ENCODE measurements at regions not wholly inside any gene's neighbourhood (a gene's known extent, or its start where the extent isn't known, plus 50 kb on each side); places are given as distances from the start of the nearest gene placed in this dataset.
A peak's percentile ranks its signal among the peaks of the same experiment; 100 is the strongest.
"Not testable (repeated sequence)": the region's sequence is repeated elsewhere in the genome, so short reads cannot be mapped to it uniquely, and the experiment has no call there.

- FAIRE-seq = no peak
Measured at GRCh38 chr11:103585401-103585800, 451.0 kb upstream of the DDI1 start.

GRCh38 chr11:103585911-103586310, 450.5 kb upstream of the DDI1 start:
- FAIRE-seq = no peak

- no peak for FAIRE-seq
Measured at GRCh38 chr11:103586756-103587155, 449.7 kb upstream of the DDI1 start.

- no peak for FAIRE-seq
Measured at GRCh38 chr11:103587901-103588788, 448.3 kb upstream of the DDI1 start.

GRCh38 chr11:103591554-103591953, 444.9 kb upstream of the DDI1 start:
- FAIRE-seq = no peak

GRCh38 chr11:103594283-103594682, 442.2 kb upstream of the DDI1 start:
- FAIRE-seq = no peak

GRCh38 chr11:103596315-103596714, 440.1 kb upstream of the DDI1 start:
- FAIRE-seq = no peak

- FAIRE-seq = peak; percentile 26
Measured at GRCh38 chr11:103601225-103601846, 435.1 kb upstream of the DDI1 start.

GRCh38 chr11:103602840-103603239, 433.6 kb upstream of the DDI1 start:
- no peak for FAIRE-seq

- no peak for FAIRE-seq
Measured at GRCh38 chr11:103604310-103604709, 432.1 kb upstream of the DDI1 start.

- FAIRE-seq = no peak
Measured at GRCh38 chr11:103608566-103608965, 427.9 kb upstream of the DDI1 start.

GRCh38 chr11:103609117-103610066, 427.0 kb upstream of the DDI1 start:
- FAIRE-seq = no peak

GRCh38 chr11:103610435-103610834, 426.0 kb upstream of the DDI1 start:
- FAIRE-seq = no peak

GRCh38 chr11:103611526-103612260, 424.7 kb upstream of the DDI1 start:
- FAIRE-seq = not testable (repeated sequence)

- FAIRE-seq = not testable (repeated sequence)
Measured at GRCh38 chr11:103612451-103612850, 424.0 kb upstream of the DDI1 start.

- FAIRE-seq = not testable (repeated sequence)
Measured at GRCh38 chr11:103616586-103616985, 419.9 kb upstream of the DDI1 start.

GRCh38 chr11:103618528-103618927, 417.9 kb upstream of the DDI1 start:
- no peak for FAIRE-seq

- no peak for FAIRE-seq
Measured at GRCh38 chr11:103619480-103619879, 417.0 kb upstream of the DDI1 start.

- no peak for FAIRE-seq
Measured at GRCh38 chr11:103619938-103620337, 416.5 kb upstream of the DDI1 start.

- no peak for FAIRE-seq
Measured at GRCh38 chr11:103622296-103622695, 414.1 kb upstream of the DDI1 start.

GRCh38 chr11:103623933-103624332, 412.5 kb upstream of the DDI1 start:
- no peak for FAIRE-seq
